ENCODE measurements at regions not wholly inside any gene's neighbourhood (a gene's known extent, or its start where the extent isn't known, plus 50 kb on each side); places are given as distances from the start of the nearest gene placed in this dataset.

- H3K9me3 ChIP-seq (ENCODE audit: control insufficient read depth in 4 of 4, low read length in 3 of 4): no peaks in the 10 kb centered on the region
- no peaks in the 10 kb centered on the region for H3K36me3 ChIP-seq (ENCODE audit: control insufficient read depth in 4 of 4, insufficient read depth in 3 of 4, low read depth in 1 of 4, low read length in 3 of 4)
- no peak overlapping the region for H3K27ac ChIP-seq (ENCODE audit: low read depth in 1 of 2, low read length in 2 of 2)
- WGBS: 60% methylated on average over 3 of the region's 3 CpGs
- H3K4me3 ChIP-seq (ENCODE audit: low read depth in 1 of 3, low read length in 3 of 3): no peak overlapping the region
- no peak overlapping the region for H3K9ac ChIP-seq (ENCODE audit: low read depth in 1 of 2, low read length in 2 of 2)
- DNase-seq (ENCODE audit: low spot score): no peak
- H3K4me1 ChIP-seq (ENCODE audit: control insufficient read depth in 4 of 4, insufficient read depth in 4 of 4, low read length in 3 of 4): no peaks in the 10 kb centered on the region
- TF ChIP-seq ATF3 (IDR thresholded peaks at IDR 0.05): no peak
- no peak for TF ChIP-seq EGR1 (IDR thresholded peaks at IDR 0.05; ENCODE audit: low read depth in 2 of 2)
- no peak for TF ChIP-seq TAF1 (conservative IDR thresholded peaks at IDR 0.05)
- TF ChIP-seq REST (IDR thresholded peaks at IDR 0.05): no peak
- no peak for TF ChIP-seq JUND (IDR thresholded peaks at IDR 0.05)
- no peak for TF ChIP-seq NR2F2 (IDR thresholded peaks at IDR 0.05)
- no peak for TF ChIP-seq HNF4A (conservative IDR thresholded peaks at IDR 0.05)
- no peak for TF ChIP-seq MAX (IDR thresholded peaks at IDR 0.05)
- no peak for TF ChIP-seq FOXA2 (IDR thresholded peaks at IDR 0.05)
- no peak for TF ChIP-seq RAD21 (IDR thresholded peaks at IDR 0.05)
- TF ChIP-seq RXRA (IDR thresholded peaks at IDR 0.05): no peak
- TF ChIP-seq YY1 (IDR thresholded peaks at IDR 0.05): no peak
- no peak for TF ChIP-seq GABPA (IDR thresholded peaks at IDR 0.05 in 1 of 2, conservative IDR thresholded peaks at IDR 0.05 in 1 of 2)
- TF ChIP-seq ZBTB33 (IDR thresholded peaks at IDR 0.05): no peak
- TF ChIP-seq SP1 (IDR thresholded peaks at IDR 0.05): no peak
- H3K27me3 ChIP-seq (ENCODE audit: control insufficient read depth in 4 of 4, insufficient read depth in 4 of 4, low read length in 3 of 4): no peaks in the 10 kb centered on the region
Measured at GRCh38 chr2:175766880-175767279, 235.2 kb downstream of the LNPK start.

- WGBS: 73% methylated on average over 4 of the region's 4 CpGs
- H3K36me3 ChIP-seq (ENCODE audit: control insufficient read depth in 4 of 4, insufficient read depth in 3 of 4, low read depth in 1 of 4, low read length in 3 of 4): no peaks in the 10 kb centered on the region
- no peak overlapping the region for H3K27ac ChIP-seq (ENCODE audit: low read depth in 1 of 2, low read length in 2 of 2)
- H3K9ac ChIP-seq (ENCODE audit: low read depth in 1 of 2, low read length in 2 of 2): no peak overlapping the region
- TF ChIP-seq TAF1 (conservative IDR thresholded peaks at IDR 0.05): no peak
- TF ChIP-seq HNF4G (IDR thresholded peaks at IDR 0.05): no peak
- TF ChIP-seq ATF3 (IDR thresholded peaks at IDR 0.05): no peak
- no peak for TF ChIP-seq FOXA1 (IDR thresholded peaks at IDR 0.05)
- TF ChIP-seq MAX (IDR thresholded peaks at IDR 0.05): no peak
- no peaks in the 10 kb centered on the region for H3K4me1 ChIP-seq (ENCODE audit: control insufficient read depth in 4 of 4, insufficient read depth in 4 of 4, low read length in 3 of 4)
- H3K4me3 ChIP-seq (ENCODE audit: low read depth in 1 of 3, low read length in 3 of 3): no peak overlapping the region
- peaks cover 0 to 3% (median 0%) of the 10 kb centered on the region in 4 donors for H3K27me3 ChIP-seq (ENCODE audit: control insufficient read depth in 4 of 4, insufficient read depth in 4 of 4, low read length in 3 of 4)
- DNase-seq (ENCODE audit: low spot score): no peak
- H3K9me3 ChIP-seq (ENCODE audit: control insufficient read depth in 4 of 4, low read length in 3 of 4): no peaks in the 10 kb centered on the region
Measured at GRCh38 chr2:175755656-175756386, 246.2 kb downstream of the LNPK start.
